PC-9 (cell line): ENCODE measurements at regions not wholly inside any gene's neighbourhood (a gene's known extent, or its start where the extent isn't known, plus 50 kb on each side); places are given as distances from the start of the nearest gene placed in this dataset.

Experiments used
- CTCF ChIP-seq: fragments of 200-600 bp; sonication (generic); conservative IDR thresholded peaks from 2 replicates; pipeline ENCODE4 v1.6.1; 2017; ENCODE audit warnings: mixed run types, antibody characterized with exemption, mild to moderate bottlenecking, moderate library complexity
- EZH2 ChIP-seq: fragments of 200-600 bp; sonication (generic); IDR thresholded peaks from 2 replicates; pipeline ENCODE4 v1.8.0; 2017; ENCODE audit warnings: antibody characterized with exemption, low read depth

DNA sequence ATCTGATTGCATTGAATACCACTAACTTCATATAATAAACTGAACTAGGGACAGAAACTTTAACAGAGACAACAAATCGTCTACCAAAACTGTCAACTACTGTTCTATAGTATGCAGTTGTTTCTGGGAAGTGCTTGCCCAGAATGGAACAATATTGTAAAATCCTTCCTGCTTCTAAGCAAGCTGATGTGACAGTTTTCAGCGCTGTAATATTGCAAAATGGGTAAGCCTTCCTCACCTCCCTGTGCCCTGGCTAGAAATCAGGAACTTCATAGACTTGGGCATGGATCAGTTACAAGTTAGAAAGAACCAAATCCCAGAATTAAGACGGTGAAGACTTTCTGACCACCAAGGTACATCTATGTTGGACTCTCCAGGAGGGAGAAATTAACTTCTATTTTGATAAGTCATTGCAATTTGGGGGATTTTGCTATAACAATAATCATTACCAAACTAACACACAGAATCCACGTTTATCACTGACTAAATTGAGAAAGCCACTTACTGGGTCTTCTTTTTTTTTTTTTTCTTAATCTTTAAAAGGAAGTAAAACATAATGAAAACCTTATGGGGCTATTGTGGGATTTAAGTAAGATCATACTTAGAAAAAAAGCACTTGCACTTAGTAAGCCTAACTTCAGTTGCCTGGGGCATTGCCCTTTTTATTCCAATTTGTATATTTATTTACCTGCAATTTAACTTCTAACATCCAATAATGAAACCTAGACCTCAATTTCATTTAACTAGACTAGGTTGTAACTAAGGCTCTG lies 261.5 kb downstream of the TRIB2 start:
- TF ChIP-seq CTCF = no peak
- TF ChIP-seq EZH2 = no peak
